ENCODE measurements at regions not wholly inside any gene's neighbourhood (a gene's known extent, or its start where the extent isn't known, plus 50 kb on each side); places are given as distances from the start of the nearest gene placed in this dataset.

- no peak for DNase-seq (ENCODE audit: low read depth)
- in situ Hi-C loops (cut with HindIII; ENCODE audit: low pct_unique_long_range_greater_than_20kb, low sequenced_read_pairs), result no loop called here
Measured at GRCh38 chr9:107734256-107735013, 244.9 kb upstream of the KLF4 start.

- no peak for DNase-seq (ENCODE audit: low read depth)
- in situ Hi-C loops (cut with HindIII; ENCODE audit: low pct_unique_long_range_greater_than_20kb, low sequenced_read_pairs), result no loop called here
Measured at GRCh38 chr9:107733523-107733894, 243.9 kb upstream of the KLF4 start.

GRCh38 chr9:107732781-107733522 lies 243.4 kb upstream of the KLF4 start:
- DNase-seq (ENCODE audit: low read depth), result no peak
- in situ Hi-C loops (cut with HindIII; ENCODE audit: low pct_unique_long_range_greater_than_20kb, low sequenced_read_pairs), result no loop called here

- in situ Hi-C loops (cut with HindIII; ENCODE audit: low pct_unique_long_range_greater_than_20kb, low sequenced_read_pairs), result no loop called here
- DNase-seq (ENCODE audit: low read depth), result no peak
Measured at GRCh38 chr9:107731115-107731762, 241.7 kb upstream of the KLF4 start.

GRCh38 chr9:107730666-107731065 lies 241.1 kb upstream of the KLF4 start:
- in situ Hi-C loops (cut with HindIII; ENCODE audit: low pct_unique_long_range_greater_than_20kb, low sequenced_read_pairs), result no loop called here
- no peak for DNase-seq (ENCODE audit: low read depth)

- in situ Hi-C loops (cut with HindIII; ENCODE audit: low pct_unique_long_range_greater_than_20kb, low sequenced_read_pairs), result no loop called here
- no peak for DNase-seq (ENCODE audit: low read depth)
Measured at GRCh38 chr9:107727086-107727780, 237.7 kb upstream of the KLF4 start.

GRCh38 chr9:107723015-107723414 lies 233.4 kb upstream of the KLF4 start:
- DNase-seq (ENCODE audit: low read depth), result no peak
- in situ Hi-C loops (cut with HindIII; ENCODE audit: low pct_unique_long_range_greater_than_20kb, low sequenced_read_pairs), result no loop called here

- DNase-seq (ENCODE audit: low read depth), result no peak
- in situ Hi-C loops (cut with HindIII; ENCODE audit: low pct_unique_long_range_greater_than_20kb, low sequenced_read_pairs), result no loop called here
Measured at GRCh38 chr9:107721705-107722245, 232.2 kb upstream of the KLF4 start.

GRCh38 chr9:107720501-107720900 lies 230.9 kb upstream of the KLF4 start:
- in situ Hi-C loops (cut with HindIII; ENCODE audit: low pct_unique_long_range_greater_than_20kb, low sequenced_read_pairs), result no loop called here

GRCh38 chr9:107717529-107718314 lies 228.2 kb upstream of the KLF4 start:
- DNase-seq (ENCODE audit: low read depth), result no peak
- in situ Hi-C loops (cut with HindIII; ENCODE audit: low pct_unique_long_range_greater_than_20kb, low sequenced_read_pairs), result no loop called here

More at GRCh38 chr9:107720501-107720900, 230.9 kb upstream of the KLF4 start:
- DNase-seq (ENCODE audit: low read depth), result no peak

GRCh38 chr9:107715740-107716139 lies 226.2 kb upstream of the KLF4 start:
- in situ Hi-C loops (cut with HindIII; ENCODE audit: low pct_unique_long_range_greater_than_20kb, low sequenced_read_pairs), result no loop called here
- no peak for DNase-seq (ENCODE audit: low read depth)

- no peak for DNase-seq (ENCODE audit: low read depth)
- in situ Hi-C loops (cut with HindIII; ENCODE audit: low pct_unique_long_range_greater_than_20kb, low sequenced_read_pairs), result no loop called here
Measured at GRCh38 chr9:107713470-107713869, 223.9 kb upstream of the KLF4 start.

GRCh38 chr9:107712390-107712789 lies 222.8 kb upstream of the KLF4 start:
- in situ Hi-C loops (cut with HindIII; ENCODE audit: low pct_unique_long_range_greater_than_20kb, low sequenced_read_pairs), result no loop called here
- peak; percentile 78 for DNase-seq (ENCODE audit: low read depth)

GRCh38 chr9:107711542-107711941 lies 222.0 kb upstream of the KLF4 start:
- peak; percentile 83 for DNase-seq (ENCODE audit: low read depth)
- in situ Hi-C loops (cut with HindIII; ENCODE audit: low pct_unique_long_range_greater_than_20kb, low sequenced_read_pairs), result no loop called here

GRCh38 chr9:107710953-107711352 lies 221.4 kb upstream of the KLF4 start:
- DNase-seq (ENCODE audit: low read depth), result no peak
- in situ Hi-C loops (cut with HindIII; ENCODE audit: low pct_unique_long_range_greater_than_20kb, low sequenced_read_pairs), result no loop called here

GRCh38 chr9:107710546-107710945 lies 221.0 kb upstream of the KLF4 start:
- in situ Hi-C loops (cut with HindIII; ENCODE audit: low pct_unique_long_range_greater_than_20kb, low sequenced_read_pairs), result no loop called here
- no peak for DNase-seq (ENCODE audit: low read depth)

GRCh38 chr9:107708791-107709190 lies 219.2 kb upstream of the KLF4 start:
- no peak for DNase-seq (ENCODE audit: low read depth)
- in situ Hi-C loops (cut with HindIII; ENCODE audit: low pct_unique_long_range_greater_than_20kb, low sequenced_read_pairs), result no loop called here

- peak; percentile 46 for DNase-seq (ENCODE audit: low read depth)
Measured at GRCh38 chr9:107707915-107708441, 218.4 kb upstream of the KLF4 start.

More at GRCh38 chr9:107707915-107708441, 218.4 kb upstream of the KLF4 start:
- in situ Hi-C loops (cut with HindIII; ENCODE audit: low pct_unique_long_range_greater_than_20kb, low sequenced_read_pairs), result no loop called here

Measured in Caki2 (cell line).